OCI-LY3 (cell line): ENCODE measurements at regions not wholly inside any gene's neighbourhood (a gene's known extent, or its start where the extent isn't known, plus 50 kb on each side); places are given as distances from the start of the nearest gene placed in this dataset.

ENCODE experiments used
- H2AFZ ChIP-seq: fragments of 200-600, 300-600 bp; shearing (Covaris generic); 2 replicates; pipeline ENCODE4 v1.6.0; 2014; ENCODE audit warnings: antibody characterized with exemption, low read depth, low read length
- H3K27ac ChIP-seq: fragments of 200-600, 300-600 bp; sonication (generic); 2 replicates; pipeline ENCODE4 v1.5.1; 2014; ENCODE audit warnings: mild to moderate bottlenecking, low read length, moderate library complexity, mixed read lengths
- H3K27me3 ChIP-seq: fragments of 200-600, 300-600 bp; sonication (generic); 2 replicates; pipeline ENCODE4 v1.6.1; 2014; ENCODE audit warnings: low read depth, low read length, mixed read lengths
- H3K36me3 ChIP-seq: fragments of 200-600, 300-600 bp; sonication (generic); replicated peaks from 2 replicates; pipeline ENCODE3; 2014; ENCODE audit warnings: low read depth, low read length, mixed read lengths
- H3K4me1 ChIP-seq: fragments of 300-600, 200-600 bp; sonication (generic); 2 replicates; pipeline ENCODE4 v1.6.1; 2014; ENCODE audit warnings: low read length, mixed read lengths
- H3K4me2 ChIP-seq: fragments of 200-600, 300-600 bp; sonication (generic); 2 replicates; pipeline ENCODE4 v1.6.1; 2014; ENCODE audit warnings: low read length, mixed read lengths
- H3K4me3 ChIP-seq: fragments of 300-600, 200-600 bp; sonication (generic); 2 replicates; pipeline ENCODE4 v1.5.1; 2014; ENCODE audit warnings: antibody characterized with exemption, mild to moderate bottlenecking, low read length, moderate library complexity
- H3K79me2 ChIP-seq: fragments of 300-600, 200-600 bp; shearing (Covaris generic); 2 replicates; pipeline ENCODE4 v1.6.1; 2014; ENCODE audit warnings: mild to moderate bottlenecking, low read length, mixed read lengths
- H3K9ac ChIP-seq: fragments of 300-600, 200-600 bp; shearing (Covaris generic); 2 replicates; pipeline ENCODE4 v1.6.0; 2014; ENCODE audit warnings: mild to moderate bottlenecking, low read length, moderate library complexity
- H3K9me3 ChIP-seq: fragments of 200-600, 300-600 bp; shearing (Covaris generic); 2 replicates; pipeline ENCODE4 v1.6.1; 2014; ENCODE audit warnings: low read length, mixed read lengths; ENCODE audit not compliant: insufficient read depth
- H4K20me1 ChIP-seq: fragments of 200-600, 300-600 bp; sonication (generic); 2 replicates; pipeline ENCODE4 v1.6.1; 2016; ENCODE audit warnings: low read length, mixed read lengths; ENCODE audit not compliant: insufficient read depth
- EZH2phosphoT487 ChIP-seq: fragments of 200-600 bp; shearing (Covaris generic); IDR thresholded peaks from 2 replicates; pipeline ENCODE4 v1.6.1; 2018; ENCODE audit warnings: antibody characterized with exemption, mixed run types, low read depth
- TF ChIP-seq, protein P1 (sequence below): fragments of 200-600, 300-600 bp; sonication (generic); IDR thresholded peaks from 2 replicates; pipeline ENCODE4 v1.5.1; 2014; ENCODE audit warnings: antibody characterized with exemption, low read length, low read depth

DNA sequence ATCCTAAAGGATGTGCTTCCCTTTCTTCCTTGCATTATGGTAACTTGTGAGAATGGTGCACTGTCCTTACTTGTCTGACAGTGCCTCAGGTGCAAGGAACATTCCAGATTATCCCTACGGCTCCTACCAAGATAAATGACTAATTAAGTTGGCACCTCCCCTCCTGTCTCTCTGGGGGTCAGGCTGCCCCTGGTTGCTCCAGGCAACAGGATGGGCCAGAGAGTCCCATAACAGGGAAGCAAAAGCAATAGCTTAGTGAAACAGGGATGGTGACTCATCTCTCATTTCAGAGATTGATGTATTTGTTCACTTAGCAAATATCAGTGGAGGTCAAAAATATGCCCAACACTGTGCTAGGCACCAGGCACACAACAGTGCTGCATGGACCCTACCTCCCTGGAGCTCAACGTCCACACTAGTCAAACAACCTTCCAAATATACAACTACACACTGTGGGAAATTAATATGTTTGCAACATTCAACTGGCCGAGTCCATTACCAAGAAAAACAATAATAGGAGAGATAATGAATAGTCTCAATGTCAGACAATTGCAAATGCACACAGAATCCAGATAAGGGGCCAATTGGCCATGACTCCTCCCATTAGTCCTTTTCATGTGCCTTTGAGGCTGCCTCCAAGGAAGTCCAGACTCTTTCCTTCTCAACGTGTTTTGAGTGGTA lies 249.0 kb downstream of the TLE3 start:
- Histone ChIP-seq H3K9me3 (no peaks in the 10 kb centered on the region), H3K27me3 (peaks cover 70% of the 10 kb centered on the region), H3K4me1 (peaks cover 16% of the 10 kb centered on the region), H3K9ac (no peak overlapping the region), H3K27ac (no peak overlapping the region), H3K36me3 (no peaks in the 10 kb centered on the region), H4K20me1 (no peaks in the 10 kb centered on the region), H3K79me2 (no peaks in the 10 kb centered on the region), H3K4me3 (no peak overlapping the region), H3K4me2 (no peak overlapping the region; the same call in 1 of the 2 replicates), H2AFZ (no peak overlapping the region)
- TF ChIP-seq, protein P1, sequence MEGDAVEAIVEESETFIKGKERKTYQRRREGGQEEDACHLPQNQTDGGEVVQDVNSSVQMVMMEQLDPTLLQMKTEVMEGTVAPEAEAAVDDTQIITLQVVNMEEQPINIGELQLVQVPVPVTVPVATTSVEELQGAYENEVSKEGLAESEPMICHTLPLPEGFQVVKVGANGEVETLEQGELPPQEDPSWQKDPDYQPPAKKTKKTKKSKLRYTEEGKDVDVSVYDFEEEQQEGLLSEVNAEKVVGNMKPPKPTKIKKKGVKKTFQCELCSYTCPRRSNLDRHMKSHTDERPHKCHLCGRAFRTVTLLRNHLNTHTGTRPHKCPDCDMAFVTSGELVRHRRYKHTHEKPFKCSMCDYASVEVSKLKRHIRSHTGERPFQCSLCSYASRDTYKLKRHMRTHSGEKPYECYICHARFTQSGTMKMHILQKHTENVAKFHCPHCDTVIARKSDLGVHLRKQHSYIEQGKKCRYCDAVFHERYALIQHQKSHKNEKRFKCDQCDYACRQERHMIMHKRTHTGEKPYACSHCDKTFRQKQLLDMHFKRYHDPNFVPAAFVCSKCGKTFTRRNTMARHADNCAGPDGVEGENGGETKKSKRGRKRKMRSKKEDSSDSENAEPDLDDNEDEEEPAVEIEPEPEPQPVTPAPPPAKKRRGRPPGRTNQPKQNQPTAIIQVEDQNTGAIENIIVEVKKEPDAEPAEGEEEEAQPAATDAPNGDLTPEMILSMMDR: no peak
- no peak for TF ChIP-seq EZH2phosphoT487

DNA sequence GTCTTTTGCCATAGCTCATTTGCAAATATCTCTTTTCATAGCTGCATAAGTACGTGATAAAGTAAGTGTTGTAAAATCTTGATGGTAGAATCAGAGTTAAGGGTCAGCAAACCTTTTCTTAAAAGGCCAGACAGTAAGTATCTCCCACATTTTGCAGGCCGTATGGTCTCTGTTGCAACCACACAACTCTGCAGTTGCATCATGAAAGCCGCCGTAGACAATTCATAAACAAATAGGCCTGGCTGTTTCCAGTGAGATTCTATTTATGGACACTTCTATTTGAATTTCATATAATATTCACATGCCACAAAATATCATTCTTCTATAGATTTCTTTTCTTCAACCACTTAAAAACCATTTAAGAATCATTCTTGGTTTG lies 248.5 kb downstream of the TLE3 start:
- Histone ChIP-seq H3K36me3 (no peaks in the 10 kb centered on the region), H3K4me1 (peaks cover 16% of the 10 kb centered on the region), H3K4me3 (no peak overlapping the region), H3K9me3 (no peaks in the 10 kb centered on the region), H3K9ac (no peak overlapping the region), H3K27me3 (peaks cover 65% of the 10 kb centered on the region), H2AFZ (no peak overlapping the region), H3K27ac (no peak overlapping the region), H3K4me2 (no peak overlapping the region), H4K20me1 (no peaks in the 10 kb centered on the region), H3K79me2 (no peaks in the 10 kb centered on the region)
- TF ChIP-seq, protein P1: no peak
- no peak for TF ChIP-seq EZH2phosphoT487

DNA sequence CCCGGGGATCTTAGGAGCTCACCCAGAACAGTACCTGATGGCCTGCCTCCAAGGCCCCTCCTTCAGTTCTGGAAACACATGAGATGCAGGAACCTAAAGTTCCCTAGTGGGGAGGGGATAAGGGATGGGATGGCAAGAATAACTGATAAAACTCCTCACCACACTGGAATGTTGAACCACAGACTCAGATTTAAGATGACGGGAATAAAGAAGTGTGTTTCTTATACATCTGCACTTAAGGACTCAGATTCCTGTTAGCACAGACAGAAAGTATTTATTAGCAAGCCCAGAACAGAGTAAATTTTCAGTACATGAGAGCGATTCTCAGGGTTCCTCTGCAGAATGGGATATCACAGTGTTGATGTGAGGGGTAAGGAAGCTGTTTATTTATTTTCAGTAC lies 245.2 kb downstream of the TLE3 start:
- Histone ChIP-seq H3K27me3 (peaks cover 32% of the 10 kb centered on the region), H3K36me3 (no peaks in the 10 kb centered on the region), H2AFZ (no peak overlapping the region), H3K4me2 (no peak overlapping the region), H3K9me3 (no peaks in the 10 kb centered on the region), H3K9ac (no peak overlapping the region), H3K4me3 (no peak overlapping the region), H4K20me1 (no peaks in the 10 kb centered on the region), H3K79me2 (no peaks in the 10 kb centered on the region), H3K4me1 (peaks cover 16% of the 10 kb centered on the region), H3K27ac (no peak overlapping the region)
- no peak for TF ChIP-seq EZH2phosphoT487
- TF ChIP-seq, protein P1: no peak

DNA sequence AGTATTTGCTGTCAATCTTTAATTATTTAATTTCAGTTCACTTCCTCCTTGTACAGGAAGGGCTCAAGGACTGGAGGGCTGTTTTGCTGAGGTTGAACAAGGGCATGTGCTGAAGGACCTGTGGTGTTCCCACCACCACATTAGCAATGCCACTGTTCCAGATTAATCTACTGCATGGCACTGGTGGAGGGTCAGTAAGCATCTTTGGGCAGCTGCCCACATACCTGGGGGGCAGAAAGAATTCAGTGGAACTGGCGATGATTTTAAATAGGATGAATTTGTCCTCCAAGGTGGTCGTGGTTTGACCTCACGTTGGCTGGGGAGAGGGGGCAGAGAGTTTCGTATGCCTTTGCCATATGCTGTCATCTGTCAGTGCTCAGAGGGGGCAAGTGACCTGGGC lies 244.8 kb downstream of the TLE3 start:
- H2AFZ ChIP-seq: no peak overlapping the region
- no peak overlapping the region for H3K9ac ChIP-seq
- H3K36me3 ChIP-seq: no peaks in the 10 kb centered on the region
- H3K4me2 ChIP-seq: no peak overlapping the region
- no peaks in the 10 kb centered on the region for H3K9me3 ChIP-seq
- H4K20me1 ChIP-seq: no peaks in the 10 kb centered on the region
- peaks cover 16% of the 10 kb centered on the region for H3K4me1 ChIP-seq
- H3K27me3 ChIP-seq: peaks cover 28% of the 10 kb centered on the region
- no peak overlapping the region for H3K27ac ChIP-seq
- no peak overlapping the region for H3K4me3 ChIP-seq
- H3K79me2 ChIP-seq: no peaks in the 10 kb centered on the region
- TF ChIP-seq, protein P1: no peak
- TF ChIP-seq EZH2phosphoT487: no peak
